ENCODE measurements at regions not wholly inside any gene's neighbourhood (a gene's known extent, or its start where the extent isn't known, plus 50 kb on each side); places are given as distances from the start of the nearest gene placed in this dataset.

- H3K4me1 Mint-ChIP-seq = peaks cover 0 to 15% (median 10%) of the 10 kb centered on the region in 7 donors
- H3K27ac ChIP-seq (ENCODE audit: low read depth, low read length) = no peak overlapping the region
- H3K36me3 Mint-ChIP-seq = no peaks in the 10 kb centered on the region
- no peak for ATAC-seq
- no peak for DNase-seq
- POLR2A ChIA-PET = no interaction called here
- H3K4me3 Mint-ChIP-seq = no peak overlapping the region
- no peaks in the 10 kb centered on the region for H3K27me3 ChIP-seq (ENCODE audit: control insufficient read depth in 2 of 2, insufficient read depth in 2 of 2, low read length in 2 of 2)
- no peaks in the 10 kb centered on the region for H3K27me3 Mint-ChIP-seq
- peaks cover 8 to 13% of the 10 kb centered on the region in 2 donors for H3K4me1 ChIP-seq (ENCODE audit: control insufficient read depth in 2 of 2, insufficient read depth in 2 of 2, low read length in 2 of 2)
- CTCF ChIA-PET = no interaction called here
- H3K4me3 ChIP-seq (ENCODE audit: low read length) = no peak overlapping the region
- no peak overlapping the region for H3K27ac Mint-ChIP-seq
- H3K9me3 ChIP-seq (ENCODE audit: control insufficient read depth in 2 of 3, low read length in 3 of 3) = no peaks in the 10 kb centered on the region
- no peaks in the 10 kb centered on the region for H3K36me3 ChIP-seq (ENCODE audit: control insufficient read depth in 2 of 3, insufficient read depth in 3 of 3, low read length in 3 of 3)
- no peaks in the 10 kb centered on the region for H3K9me3 Mint-ChIP-seq
- intact Hi-C loops (cut with micrococcal nuclease) = no loop called here
Observed at GRCh38 chr6:14207448-14207847, 89.9 kb downstream of the CD83 start.

GRCh38 chr6:14209000-14209399 lies 91.4 kb downstream of the CD83 start:
- Histone ChIP-seq H3K4me3 (ENCODE audit: low read length) (no peak overlapping the region), H3K27me3 (ENCODE audit: control insufficient read depth in 2 of 2, insufficient read depth in 2 of 2, low read length in 2 of 2) (no peaks in the 10 kb centered on the region), H3K27ac (ENCODE audit: low read depth, low read length) (no peak overlapping the region), H3K4me1 (ENCODE audit: control insufficient read depth in 2 of 2, insufficient read depth in 2 of 2, low read length in 2 of 2) (peaks cover 8 to 14% of the 10 kb centered on the region in 2 donors), H3K9me3 (ENCODE audit: control insufficient read depth in 2 of 3, low read length in 3 of 3) (no peaks in the 10 kb centered on the region), H3K36me3 (ENCODE audit: control insufficient read depth in 2 of 3, insufficient read depth in 3 of 3, low read length in 3 of 3) (no peaks in the 10 kb centered on the region)
- Mint-ChIP-seq H3K4me1 (peaks cover 0 to 15% (median 11%) of the 10 kb centered on the region in 7 donors), H3K36me3 (peaks cover 0 to 2% (median 0%) of the 10 kb centered on the region in 5 donors), H3K4me3 (peak overlapping the region in 2 of 10 donors; percentile 11 to 53), H3K9me3 (no peaks in the 10 kb centered on the region), H3K27me3 (no peaks in the 10 kb centered on the region), H3K27ac (peak overlapping the region in 3 of 9 donors; percentile 4 to 39 (median 18))
- ChIA-PET CTCF (no interaction called here), POLR2A (no interaction called here)
- intact Hi-C loops (cut with micrococcal nuclease) = no loop called here
- ATAC-seq (no peak), DNase-seq (no peak)

GRCh38 chr6:14210077-14210476 lies 92.5 kb downstream of the CD83 start:
- no peak overlapping the region for H3K4me3 ChIP-seq (ENCODE audit: low read length)
- no peaks in the 10 kb centered on the region for H3K36me3 ChIP-seq (ENCODE audit: control insufficient read depth in 2 of 3, insufficient read depth in 3 of 3, low read length in 3 of 3)
- Mint-ChIP-seq H3K4me1 (peaks cover 0 to 15% (median 11%) of the 10 kb centered on the region in 7 donors), H3K9me3 (no peaks in the 10 kb centered on the region), H3K36me3 (peaks cover 0 to 2% (median 0%) of the 10 kb centered on the region in 5 donors), H3K27ac (peak overlapping the region in 6 of 9 donors; percentile 26 to 83 (median 42)), H3K27me3 (no peaks in the 10 kb centered on the region), H3K4me3 (peak overlapping the region; percentile 51 to 87 (median 74))
- ChIA-PET POLR2A (no interaction called here), CTCF (interaction anchor here (1.1 to 1.3 kb wide), 2 partner anchors 501 to 788 kb away, joined by 3 to 4 read pairs; no protein-coding TSS in a partner anchor)
- no peak for ATAC-seq
- intact Hi-C loops (cut with micrococcal nuclease) = loop anchor here (2.0 to 10.0 kb wide), 10 partner anchors 67 to 1413 kb away; partner anchors contain the start of gene CD83 (in 1 of the 2)
- H3K27ac ChIP-seq (ENCODE audit: low read depth, low read length) = peak overlapping the region; percentile 64
- DNase-seq = no peak
- H3K27me3 ChIP-seq (ENCODE audit: control insufficient read depth in 2 of 2, insufficient read depth in 2 of 2, low read length in 2 of 2) = no peaks in the 10 kb centered on the region
- H3K9me3 ChIP-seq (ENCODE audit: control insufficient read depth in 2 of 3, low read length in 3 of 3) = no peaks in the 10 kb centered on the region
- H3K4me1 ChIP-seq (ENCODE audit: control insufficient read depth in 2 of 2, insufficient read depth in 2 of 2, low read length in 2 of 2) = peaks cover 8 to 14% of the 10 kb centered on the region in 2 donors

GRCh38 chr6:14210663-14211561 lies 93.3 kb downstream of the CD83 start:
- H3K4me1 Mint-ChIP-seq = peaks cover 0 to 15% (median 11%) of the 10 kb centered on the region in 7 donors
- Histone ChIP-seq H3K27ac (ENCODE audit: low read depth, low read length) (peak overlapping the region; percentile 65), H3K36me3 (ENCODE audit: control insufficient read depth in 2 of 3, insufficient read depth in 3 of 3, low read length in 3 of 3) (no peaks in the 10 kb centered on the region), H3K4me1 (ENCODE audit: control insufficient read depth in 2 of 2, insufficient read depth in 2 of 2, low read length in 2 of 2) (peaks cover 8 to 14% of the 10 kb centered on the region in 2 donors), H3K9me3 (ENCODE audit: control insufficient read depth in 2 of 3, low read length in 3 of 3) (no peaks in the 10 kb centered on the region), H3K4me3 (ENCODE audit: low read length) (peak overlapping the region; percentile 73), H3K27me3 (ENCODE audit: control insufficient read depth in 2 of 2, insufficient read depth in 2 of 2, low read length in 2 of 2) (no peaks in the 10 kb centered on the region)
- ChIA-PET POLR2A (interaction anchor here (0.7 kb wide), 1 partner anchor 65 kb away, joined by 3 read pairs; no protein-coding TSS in a partner anchor), CTCF (interaction anchor here (0.6 to 1.9 kb wide), 15 partner anchors 18 to 1358 kb away, joined by 3 to 9 read pairs (median 4); no protein-coding TSS in a partner anchor)
- no peaks in the 10 kb centered on the region for H3K9me3 Mint-ChIP-seq
- H3K27ac Mint-ChIP-seq = peak overlapping the region; percentile 6 to 93 (median 73)
- DNase-seq (peak; percentile 79 to 98 (median 87)), ATAC-seq (peak; percentile 95)
- no peaks in the 10 kb centered on the region for H3K27me3 Mint-ChIP-seq
- peaks cover 0 to 2% (median 0%) of the 10 kb centered on the region in 5 donors for H3K36me3 Mint-ChIP-seq
- peak overlapping the region; percentile 81 to 90 (median 87) for H3K4me3 Mint-ChIP-seq
- intact Hi-C loops (cut with micrococcal nuclease) = loop anchor here (1.0 to 10.0 kb wide), 22 partner anchors 66 to 1412 kb away; partner anchors contain the start of genes CD83 (in 1 of the 2) and JARID2 (in 1 of the 2)

GRCh38 chr6:14211562-14211942 lies 94.0 kb downstream of the CD83 start:
- Mint-ChIP-seq H3K4me3 (peak overlapping the region; percentile 81 to 90 (median 87)), H3K4me1 (peaks cover 0 to 15% (median 11%) of the 10 kb centered on the region in 7 donors), H3K27ac (peak overlapping the region; percentile 6 to 93 (median 73)), H3K27me3 (no peaks in the 10 kb centered on the region), H3K36me3 (peaks cover 0 to 2% (median 0%) of the 10 kb centered on the region in 5 donors), H3K9me3 (no peaks in the 10 kb centered on the region)
- ChIA-PET CTCF (interaction anchor here (0.6 to 1.9 kb wide), 15 partner anchors 17 to 1357 kb away, joined by 3 to 9 read pairs (median 3); no protein-coding TSS in a partner anchor), POLR2A (interaction anchor here (0.7 kb wide), 1 partner anchor 64 kb away, joined by 3 read pairs; no protein-coding TSS in a partner anchor)
- DNase-seq = no peak
- peak; percentile 17 for ATAC-seq
- intact Hi-C loops (cut with micrococcal nuclease) = loop anchor here (1.0 to 10.0 kb wide), 22 partner anchors 65 to 1412 kb away; partner anchors contain the start of genes CD83 (in 1 of the 2) and JARID2 (in 1 of the 2)
- no peaks in the 10 kb centered on the region for H3K9me3 ChIP-seq (ENCODE audit: control insufficient read depth in 2 of 3, low read length in 3 of 3)
- peak overlapping the region; percentile 65 for H3K27ac ChIP-seq (ENCODE audit: low read depth, low read length)
- no peaks in the 10 kb centered on the region for H3K27me3 ChIP-seq (ENCODE audit: control insufficient read depth in 2 of 2, insufficient read depth in 2 of 2, low read length in 2 of 2)
- H3K4me3 ChIP-seq (ENCODE audit: low read length) = peak overlapping the region; percentile 73
- no peaks in the 10 kb centered on the region for H3K36me3 ChIP-seq (ENCODE audit: control insufficient read depth in 2 of 3, insufficient read depth in 3 of 3, low read length in 3 of 3)
- peaks cover 8 to 14% of the 10 kb centered on the region in 2 donors for H3K4me1 ChIP-seq (ENCODE audit: control insufficient read depth in 2 of 2, insufficient read depth in 2 of 2, low read length in 2 of 2)

- Histone ChIP-seq H3K36me3 (ENCODE audit: control insufficient read depth in 2 of 3, insufficient read depth in 3 of 3, low read length in 3 of 3) (no peaks in the 10 kb centered on the region), H3K9me3 (ENCODE audit: control insufficient read depth in 2 of 3, low read length in 3 of 3) (no peaks in the 10 kb centered on the region), H3K4me1 (ENCODE audit: control insufficient read depth in 2 of 2, insufficient read depth in 2 of 2, low read length in 2 of 2) (peaks cover 8 to 14% of the 10 kb centered on the region in 2 donors), H3K27ac (ENCODE audit: low read depth, low read length) (no peak overlapping the region), H3K4me3 (ENCODE audit: low read length) (peak overlapping the region; percentile 73), H3K27me3 (ENCODE audit: control insufficient read depth in 2 of 2, insufficient read depth in 2 of 2, low read length in 2 of 2) (no peaks in the 10 kb centered on the region)
- Mint-ChIP-seq H3K27me3 (no peaks in the 10 kb centered on the region), H3K9me3 (no peaks in the 10 kb centered on the region), H3K4me3 (peak overlapping the region; percentile 81 to 90 (median 87)), H3K27ac (peak overlapping the region in 5 of 9 donors; percentile 59 to 82 (median 73)), H3K36me3 (peaks cover 0 to 2% (median 0%) of the 10 kb centered on the region in 5 donors), H3K4me1 (peaks cover 0 to 16% (median 11%) of the 10 kb centered on the region in 7 donors)
- ATAC-seq (no peak), DNase-seq (no peak)
- ChIA-PET POLR2A (no interaction called here), CTCF (interaction anchor here (0.6 to 1.9 kb wide), 14 partner anchors 16 to 1280 kb away, joined by 3 to 9 read pairs (median 4); no protein-coding TSS in a partner anchor)
- intact Hi-C loops (cut with micrococcal nuclease) = loop anchor here (5.0 to 10.0 kb wide), 6 partner anchors 95 to 1233 kb away; partner anchors contain the start of gene CD83 (in 1 of the 2)
Observed at GRCh38 chr6:14212020-14212419, 94.4 kb downstream of the CD83 start.

All from naive thymus-derived CD4-positive, alpha-beta T cell (primary cell).